NB4 (cell line): ENCODE measurements at regions not wholly inside any gene's neighbourhood (a gene's known extent, or its start where the extent isn't known, plus 50 kb on each side); places are given as distances from the start of the nearest gene placed in this dataset.

Experiments used
- MAX ChIP-seq: IDR thresholded peaks from 2 replicates; pipeline ENCODE4 v1.6.1; 2011; ENCODE audit warnings: low read depth, low read length
- POLR2A ChIP-seq: IDR thresholded peaks from 2 replicates; pipeline ENCODE4 v1.6.1; 2011; ENCODE audit warnings: mild to moderate bottlenecking; ENCODE audit not compliant: insufficient read length; ENCODE audit errors: extremely low read depth
- TF ChIP-seq, protein P1 (sequence below): IDR thresholded peaks from one replicate; pipeline ENCODE4 v1.5.1; 2012; ENCODE audit warnings: low read depth, low read length

DNA sequence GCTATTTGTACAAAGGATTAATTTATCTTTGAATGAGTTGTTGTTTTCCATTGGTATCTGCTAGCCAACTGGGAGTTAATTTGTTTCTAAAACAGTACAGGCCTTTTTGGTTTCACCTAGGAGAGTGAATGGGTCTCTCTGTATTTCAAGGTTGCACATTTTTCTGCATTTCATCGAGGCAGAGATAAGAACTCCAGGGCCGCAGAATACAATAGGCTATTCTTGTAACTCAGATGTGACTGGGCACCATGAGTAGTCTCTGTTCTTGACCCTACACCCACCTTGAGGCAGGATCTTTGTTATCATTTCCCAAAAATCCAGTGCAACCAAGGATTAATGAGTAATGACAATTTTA lies 51.7 kb upstream of the OR9Q1 start:
- TF ChIP-seq, protein P1, sequence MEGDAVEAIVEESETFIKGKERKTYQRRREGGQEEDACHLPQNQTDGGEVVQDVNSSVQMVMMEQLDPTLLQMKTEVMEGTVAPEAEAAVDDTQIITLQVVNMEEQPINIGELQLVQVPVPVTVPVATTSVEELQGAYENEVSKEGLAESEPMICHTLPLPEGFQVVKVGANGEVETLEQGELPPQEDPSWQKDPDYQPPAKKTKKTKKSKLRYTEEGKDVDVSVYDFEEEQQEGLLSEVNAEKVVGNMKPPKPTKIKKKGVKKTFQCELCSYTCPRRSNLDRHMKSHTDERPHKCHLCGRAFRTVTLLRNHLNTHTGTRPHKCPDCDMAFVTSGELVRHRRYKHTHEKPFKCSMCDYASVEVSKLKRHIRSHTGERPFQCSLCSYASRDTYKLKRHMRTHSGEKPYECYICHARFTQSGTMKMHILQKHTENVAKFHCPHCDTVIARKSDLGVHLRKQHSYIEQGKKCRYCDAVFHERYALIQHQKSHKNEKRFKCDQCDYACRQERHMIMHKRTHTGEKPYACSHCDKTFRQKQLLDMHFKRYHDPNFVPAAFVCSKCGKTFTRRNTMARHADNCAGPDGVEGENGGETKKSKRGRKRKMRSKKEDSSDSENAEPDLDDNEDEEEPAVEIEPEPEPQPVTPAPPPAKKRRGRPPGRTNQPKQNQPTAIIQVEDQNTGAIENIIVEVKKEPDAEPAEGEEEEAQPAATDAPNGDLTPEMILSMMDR = no peak
- no peak for TF ChIP-seq POLR2A
- no peak for TF ChIP-seq MAX
